Endothelial cell of umbilical vein (primary cell): ENCODE measurements at regions not wholly inside any gene's neighbourhood (a gene's known extent, or its start where the extent isn't known, plus 50 kb on each side); places are given as distances from the start of the nearest gene placed in this dataset.

ENCODE experiments used
- BruUV-seq: library from RNA; stranded (reverse); fragments of 400-500 nt; replicated peaks from 2 replicates; lab custom pipeline; 2021; lab: Mats Ljungman, UMichigan
- CTCF ChIA-PET: fragments of 300-600, 350-600 bp; sonication (Branson Sonifier 250); formaldehyde crosslinking; loops from one replicate; lab custom pipeline; 2021; ENCODE audit warnings: antibody characterized with exemption, inconsistent platforms; lab: Charles Lee
- POLR2A ChIA-PET: fragments of 300-600, 350-600 bp; sonication (Branson Sonifier 250); formaldehyde crosslinking; loops from one replicate; lab custom pipeline; 2021; ENCODE audit warnings: antibody characterized with exemption, inconsistent platforms; lab: Charles Lee
- DNase-seq: peaks from one replicate; pipeline ENCODE4 v3.0.0-alpha.2; 2011; ENCODE audit warnings: low read depth, low spot score
- FAIRE-seq: peaks from 2 replicates; lab custom pipeline; 2011; peaks lifted over from hg19 to GRCh38; lab: Jason Lieb, UNC
- H2AFZ ChIP-seq: 2 replicates; pipeline ENCODE4 v1.6.0; 2012; ENCODE audit warnings: low read depth, low read length, control low read depth, inconsistent platforms
- H3K27ac ChIP-seq: 2 replicates; pipeline ENCODE4 v1.5.1; 2011; ENCODE audit warnings: low read depth, mild to moderate bottlenecking, control low read depth, low read length, moderate library complexity; ENCODE audit not compliant: insufficient read depth
- H3K27me3 ChIP-seq, 2 experiments: 2 replicates each; pipeline versions ENCODE4 v1.6.0 to v1.6.1; 2011; ENCODE audit warnings: low read length in 2 of 2, mixed read lengths in 1 of 2; ENCODE audit not compliant: control insufficient read depth in 2 of 2, insufficient read depth in 2 of 2
- H3K36me3 ChIP-seq, 2 experiments: 2 replicates in 1 of 2; 3 replicates in 1 of 2; pipeline ENCODE4 v1.5.1; 2011; ENCODE audit warnings: low read length in 2 of 2, mild to moderate bottlenecking in 1 of 2, moderate library complexity in 1 of 2; ENCODE audit not compliant: control insufficient read depth in 2 of 2, insufficient read depth in 2 of 2; ENCODE audit errors: extremely low read depth in 1 of 2
- H3K4me1 ChIP-seq: 3 replicates; pipeline ENCODE4 v1.5.1; 2011; ENCODE audit warnings: mild to moderate bottlenecking, low read length; ENCODE audit not compliant: control insufficient read depth, insufficient read depth; ENCODE audit errors: extremely low read depth
- H3K4me2 ChIP-seq: 2 replicates; pipeline ENCODE4 v1.6.1; 2011; ENCODE audit warnings: low read length, control low read depth, mixed read lengths; ENCODE audit not compliant: insufficient read depth
- H3K4me3 ChIP-seq, 3 experiments: fragments of 200-600 bp in 1 of 3; sonication (generic), shearing (Covaris generic) in 1 of 3; replicated peaks in 1 of 3; 2 replicates each; pipeline ENCODE4 v1.5.1; 2011 to 2016; ENCODE audit warnings: control low read depth in 3 of 3, low read length in 3 of 3, mild to moderate bottlenecking in 2 of 3, inconsistent platforms in 1 of 3, low read depth in 1 of 3, moderate library complexity in 1 of 3; ENCODE audit not compliant: insufficient read depth in 1 of 3
- H3K79me2 ChIP-seq: 2 replicates; pipeline ENCODE4 v1.6.0; 2012; ENCODE audit warnings: low read length, inconsistent platforms; ENCODE audit not compliant: control insufficient read depth, insufficient read depth
- H3K9ac ChIP-seq: replicated peaks from 2 replicates; pipeline ENCODE3; 2011; ENCODE audit warnings: low read length, control low read depth; ENCODE audit not compliant: insufficient read depth; ENCODE audit errors: extremely low read depth
- H3K9me1 ChIP-seq: replicated peaks from 3 replicates; pipeline ENCODE4 v1.6.0; 2011; ENCODE audit warnings: mild to moderate bottlenecking, low read length; ENCODE audit not compliant: control insufficient read depth, insufficient read depth; ENCODE audit errors: extremely low read depth
- H3K9me3 ChIP-seq: replicated peaks from 2 replicates; pipeline ENCODE4 v1.5.1; 2012; ENCODE audit warnings: low read length, inconsistent platforms; ENCODE audit not compliant: control insufficient read depth, insufficient read depth
- H4K20me1 ChIP-seq: replicated peaks from 2 replicates; pipeline ENCODE3; 2011; ENCODE audit warnings: mild to moderate bottlenecking, low read length; ENCODE audit not compliant: control insufficient read depth, insufficient read depth; ENCODE audit errors: extremely low read depth
- EZH2 ChIP-seq: IDR thresholded peaks from 2 replicates; pipeline ENCODE4 v1.6.1; 2012; ENCODE audit warnings: borderline replicate concordance, low read depth, mild to moderate bottlenecking, moderate library complexity, low read length, inconsistent platforms; ENCODE audit not compliant: severe bottlenecking
- FOS ChIP-seq: IDR thresholded peaks from 2 replicates; pipeline ENCODE4 v1.6.1; 2011; ENCODE audit warnings: mild to moderate bottlenecking, low read length, moderate library complexity, borderline replicate concordance; ENCODE audit not compliant: insufficient read depth
- GATA2 ChIP-seq: IDR thresholded peaks from 2 replicates; pipeline ENCODE4 v1.7.0; 2011; ENCODE audit warnings: low read depth, mild to moderate bottlenecking, moderate library complexity, mixed read lengths, low read length; ENCODE audit not compliant: insufficient read length, insufficient read depth
- JUN ChIP-seq: IDR thresholded peaks from 2 replicates; pipeline ENCODE4 v1.6.1; 2011; ENCODE audit warnings: borderline replicate concordance, low read depth; ENCODE audit not compliant: insufficient read length, insufficient read depth
- MYC ChIP-seq: IDR thresholded peaks from one replicate; pipeline ENCODE4 v1.6.1; 2011; ENCODE audit warnings: mild to moderate bottlenecking, low read depth, low read length
- POLR2A ChIP-seq: IDR thresholded peaks from 2 replicates; pipeline ENCODE4 v1.6.1; 2012; ENCODE audit warnings: low read depth, mild to moderate bottlenecking, control low read depth, low read length
- POLR2AphosphoS5 ChIP-seq: IDR thresholded peaks from 2 replicates; pipeline ENCODE4 v1.6.1; 2012; ENCODE audit warnings: low read depth, mild to moderate bottlenecking, control low read depth, low read length, moderate library complexity; ENCODE audit not compliant: insufficient read depth
- dilution Hi-C: fragments of 300-500 bp; cut with MboI; formaldehyde crosslinking; loops from one replicate; pipeline ENCODE4 v1.15.0; 2019; ENCODE audit warnings: low sequenced_read_pairs; ENCODE audit not compliant: extremely low pct_ligation_motif_present
- intact Hi-C: fragments of 100-400 bp; cut with micrococcal nuclease; formaldehyde crosslinking; loops from one replicate; pipeline ENCODE4 v1.10.0; 2022
- TF ChIP-seq, protein P1 (sequence below): IDR thresholded peaks from 2 replicates; pipeline ENCODE4 v1.6.1; 2011; ENCODE audit not compliant: insufficient read depth, insufficient read length
- TF ChIP-seq, protein P2 (sequence below), 2 donors: IDR thresholded peaks; 1 replicate in 1 of 2; 2 replicates in 1 of 2; pipeline ENCODE4 v1.5.1; 2011; ENCODE audit warnings: low read length in 2 of 2, mild to moderate bottlenecking in 2 of 2, moderate library complexity in 2 of 2, control low read depth in 1 of 2, inconsistent platforms in 1 of 2, low read depth in 1 of 2; ENCODE audit not compliant: insufficient read depth in 1 of 2; ENCODE audit errors: extremely low read depth in 1 of 2

- no peak for DNase-seq
- Histone ChIP-seq H3K4me1 (no peaks in the 10 kb centered on the region), H3K9ac (no peak overlapping the region), H3K4me2 (no peak overlapping the region), H3K27ac (no peak overlapping the region), H3K9me3 (no peaks in the 10 kb centered on the region), H2AFZ (no peak overlapping the region), H3K79me2 (no peaks in the 10 kb centered on the region), H3K36me3 (no peaks in the 10 kb centered on the region), H4K20me1 (no peaks in the 10 kb centered on the region), H3K27me3 (peaks cover 5 to 6% of the 10 kb centered on the region in 2 experiments), H3K9me1 (no peaks in the 10 kb centered on the region), H3K4me3 (no peak overlapping the region)
- no TSS peak for BruUV-seq
- CTCF ChIA-PET = no interaction called here
- POLR2A ChIA-PET = no interaction called here
- no peak for TF ChIP-seq POLR2A
- TF ChIP-seq EZH2 = no peak
- TF ChIP-seq MYC = no peak
- no peak for TF ChIP-seq GATA2
- no peak for TF ChIP-seq JUN
- TF ChIP-seq FOS = no peak
- dilution Hi-C loops = no loop called here
- intact Hi-C loops = no loop called here
- no peak for FAIRE-seq
Measured at GRCh38 chr5:154133591-154133990, 56.9 kb upstream of the GALNT10 start.

DNA sequence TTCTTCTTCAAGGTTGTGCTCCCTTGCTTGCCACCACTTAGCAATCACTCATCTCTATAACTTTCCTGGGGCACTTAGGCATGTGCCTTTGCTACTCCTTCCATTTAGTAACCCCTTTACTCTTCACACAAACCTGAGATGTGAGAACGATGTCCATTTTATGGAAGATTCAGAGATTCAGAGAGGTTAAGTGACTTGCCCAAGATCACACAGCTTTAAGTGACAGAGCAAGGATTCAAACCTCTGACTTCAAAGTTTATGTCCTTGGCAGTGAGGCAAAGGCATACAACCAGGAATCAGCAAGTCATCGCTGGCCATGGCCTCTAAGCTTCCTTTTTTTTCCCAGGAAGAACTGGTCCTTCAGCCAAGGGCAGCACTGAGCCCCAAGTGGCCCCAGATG is 56.0 kb upstream of the GALNT10 start:
- no peaks in the 10 kb centered on the region for H4K20me1 ChIP-seq
- no peak overlapping the region for H3K27ac ChIP-seq
- dilution Hi-C loops = no loop called here
- CTCF ChIA-PET = interaction anchor here (1.4 kb wide), 1 partner anchor 62 kb away, joined by 4 read pairs; no protein-coding TSS in a partner anchor
- DNase-seq (no peak), FAIRE-seq (no peak)
- H3K4me3 ChIP-seq = no peak overlapping the region
- no peaks in the 10 kb centered on the region for H3K36me3 ChIP-seq
- no peaks in the 10 kb centered on the region for H3K79me2 ChIP-seq
- TF ChIP-seq GATA2 (no peak), POLR2A (no peak), MYC (no peak), POLR2AphosphoS5 (no peak), FOS (no peak), JUN (no peak), EZH2 (no peak)
- TF ChIP-seq, protein P1, sequence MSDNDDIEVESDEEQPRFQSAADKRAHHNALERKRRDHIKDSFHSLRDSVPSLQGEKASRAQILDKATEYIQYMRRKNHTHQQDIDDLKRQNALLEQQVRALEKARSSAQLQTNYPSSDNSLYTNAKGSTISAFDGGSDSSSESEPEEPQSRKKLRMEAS = no peak
- TF ChIP-seq, protein P2, sequence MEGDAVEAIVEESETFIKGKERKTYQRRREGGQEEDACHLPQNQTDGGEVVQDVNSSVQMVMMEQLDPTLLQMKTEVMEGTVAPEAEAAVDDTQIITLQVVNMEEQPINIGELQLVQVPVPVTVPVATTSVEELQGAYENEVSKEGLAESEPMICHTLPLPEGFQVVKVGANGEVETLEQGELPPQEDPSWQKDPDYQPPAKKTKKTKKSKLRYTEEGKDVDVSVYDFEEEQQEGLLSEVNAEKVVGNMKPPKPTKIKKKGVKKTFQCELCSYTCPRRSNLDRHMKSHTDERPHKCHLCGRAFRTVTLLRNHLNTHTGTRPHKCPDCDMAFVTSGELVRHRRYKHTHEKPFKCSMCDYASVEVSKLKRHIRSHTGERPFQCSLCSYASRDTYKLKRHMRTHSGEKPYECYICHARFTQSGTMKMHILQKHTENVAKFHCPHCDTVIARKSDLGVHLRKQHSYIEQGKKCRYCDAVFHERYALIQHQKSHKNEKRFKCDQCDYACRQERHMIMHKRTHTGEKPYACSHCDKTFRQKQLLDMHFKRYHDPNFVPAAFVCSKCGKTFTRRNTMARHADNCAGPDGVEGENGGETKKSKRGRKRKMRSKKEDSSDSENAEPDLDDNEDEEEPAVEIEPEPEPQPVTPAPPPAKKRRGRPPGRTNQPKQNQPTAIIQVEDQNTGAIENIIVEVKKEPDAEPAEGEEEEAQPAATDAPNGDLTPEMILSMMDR (IDR thresholded peaks at IDR 0.05; ENCODE audit: extremely low read depth in 1 of 2, insufficient read depth in 1 of 2, low read depth in 1 of 2, low read length in 2 of 2) = no peak
- no peak overlapping the region for H2AFZ ChIP-seq
- intact Hi-C loops = no loop called here
- H3K9me3 ChIP-seq = no peaks in the 10 kb centered on the region
- H3K27me3 ChIP-seq = peaks cover 5 to 6% of the 10 kb centered on the region in 2 experiments
- POLR2A ChIA-PET = no interaction called here
- H3K4me2 ChIP-seq = no peak overlapping the region
- H3K9ac ChIP-seq = no peak overlapping the region
- no peaks in the 10 kb centered on the region for H3K9me1 ChIP-seq
- no TSS peak for BruUV-seq
- H3K4me1 ChIP-seq = no peaks in the 10 kb centered on the region
